ENCODE measurements at regions not wholly inside any gene's neighbourhood (a gene's known extent, or its start where the extent isn't known, plus 50 kb on each side); places are given as distances from the start of the nearest gene placed in this dataset.
"Not testable (repeated sequence)": the region's sequence is repeated elsewhere in the genome, so short reads cannot be mapped to it uniquely, and the experiment has no call there.

DNA sequence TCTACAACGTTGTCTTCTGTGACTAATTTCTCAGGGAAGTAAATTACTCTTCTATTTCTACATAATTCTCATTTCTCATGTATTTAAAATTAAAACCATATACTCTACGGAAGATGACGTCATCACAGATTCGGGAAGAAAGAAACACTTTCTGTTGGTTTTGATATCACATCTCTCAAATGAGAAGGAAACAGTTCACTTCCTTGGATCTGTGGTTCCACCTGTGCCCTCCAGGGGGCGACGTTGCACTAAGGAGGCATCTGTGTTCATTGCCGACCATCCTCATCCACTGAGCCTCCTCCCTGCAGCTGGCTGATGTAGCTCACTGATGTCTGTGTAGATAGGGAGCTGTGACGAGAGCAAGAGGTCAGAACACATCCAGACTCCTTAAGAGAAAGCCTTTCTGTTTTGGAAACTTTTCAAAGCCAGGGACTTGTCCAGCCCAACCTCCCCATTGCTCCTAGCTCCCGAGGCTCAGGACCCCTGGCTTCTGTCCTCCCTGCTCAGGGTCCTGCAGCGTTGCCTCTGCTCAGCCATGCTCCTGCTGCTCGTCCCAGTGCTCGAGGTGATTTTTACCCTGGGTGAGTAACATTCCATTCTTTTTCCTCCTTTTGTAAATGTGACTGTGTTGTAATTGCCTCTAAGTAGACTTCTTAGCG is 172.7 kb upstream of the OR4E1 start:
- no peak for TF ChIP-seq JUND (IDR thresholded peaks at IDR 0.05; ENCODE audit: low read depth)
- in situ Hi-C loops (cut with HindIII; ENCODE audit: low pct_unique_long_range_greater_than_20kb, low sequenced_read_pairs): no loop called here
- peak in 1 of 2 experiments; percentile 27 for DNase-seq (ENCODE audit: low read depth in 1 of 2, low spot score in 1 of 2)

- TF ChIP-seq JUND (IDR thresholded peaks at IDR 0.05; ENCODE audit: low read depth): no peak
- no peak for DNase-seq (ENCODE audit: low read depth in 1 of 2, low spot score in 1 of 2)
- in situ Hi-C loops (cut with HindIII; ENCODE audit: low pct_unique_long_range_greater_than_20kb, low sequenced_read_pairs): no loop called here
Observed at GRCh38 chr14:21840765-21841164, 167.1 kb upstream of the OR4E1 start.

- no peak for TF ChIP-seq JUND (IDR thresholded peaks at IDR 0.05; ENCODE audit: low read depth)
- in situ Hi-C loops (cut with HindIII; ENCODE audit: low pct_unique_long_range_greater_than_20kb, low sequenced_read_pairs): no loop called here
- no peak for DNase-seq (ENCODE audit: low read depth in 1 of 2, low spot score in 1 of 2)
Observed at GRCh38 chr14:21833836-21834235, 160.2 kb upstream of the OR4E1 start.

DNA sequence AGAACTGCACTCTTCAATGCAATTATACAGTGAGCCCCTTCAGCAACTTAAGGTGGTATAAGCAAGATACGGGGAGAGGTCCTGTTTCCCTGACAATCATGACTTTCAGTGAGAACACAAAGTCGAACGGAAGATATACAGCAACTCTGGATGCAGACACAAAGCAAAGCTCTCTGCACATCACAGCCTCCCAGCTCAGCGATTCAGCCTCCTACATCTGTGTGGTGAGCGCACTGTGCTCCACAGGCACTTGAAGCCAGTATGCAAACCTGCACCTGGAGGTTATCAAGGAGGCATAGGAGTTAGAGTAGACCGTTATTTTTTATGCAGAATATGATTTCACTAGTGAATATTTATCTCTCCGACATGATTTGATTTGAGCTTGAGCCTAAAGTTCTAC is 152.2 kb upstream of the OR4E1 start:
- no peak for DNase-seq (ENCODE audit: low read depth in 1 of 2, low spot score in 1 of 2)
- in situ Hi-C loops (cut with HindIII; ENCODE audit: low pct_unique_long_range_greater_than_20kb, low sequenced_read_pairs): no loop called here
- TF ChIP-seq JUND (IDR thresholded peaks at IDR 0.05; ENCODE audit: low read depth): no peak

DNA sequence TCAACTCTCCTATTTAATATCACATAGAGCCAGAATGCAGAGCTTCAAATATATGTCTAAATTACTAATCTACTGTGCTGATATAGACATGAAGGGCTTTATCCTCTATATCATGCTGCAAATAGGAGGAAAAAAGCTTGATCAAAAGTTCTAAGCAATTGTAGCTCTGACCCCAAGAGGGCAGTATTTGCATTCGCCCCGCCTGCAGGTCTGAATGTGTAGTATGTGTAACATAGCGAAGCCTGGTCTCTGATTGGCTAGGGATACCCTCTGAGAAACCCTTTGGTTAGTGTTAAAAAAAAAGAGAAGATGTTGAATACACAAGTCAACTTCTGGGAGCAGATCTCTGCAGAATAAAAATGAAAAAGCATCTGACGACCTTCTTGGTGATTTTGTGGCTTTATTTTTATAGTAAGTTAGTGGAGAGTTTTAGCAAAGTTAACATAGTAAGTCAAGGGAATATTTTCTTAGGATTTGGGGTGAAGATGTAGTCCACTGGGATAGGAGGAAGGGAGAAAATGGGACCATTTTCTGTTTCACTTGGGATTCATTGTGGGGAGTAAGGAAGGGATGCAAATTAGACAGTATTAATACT is 151.6 kb upstream of the OR4E1 start:
- in situ Hi-C loops (cut with HindIII; ENCODE audit: low pct_unique_long_range_greater_than_20kb, low sequenced_read_pairs): no loop called here
- peak; percentile 2 to 31 for DNase-seq (ENCODE audit: low read depth in 1 of 2, low spot score in 1 of 2)
- no peak for TF ChIP-seq JUND (IDR thresholded peaks at IDR 0.05; ENCODE audit: low read depth)

DNA sequence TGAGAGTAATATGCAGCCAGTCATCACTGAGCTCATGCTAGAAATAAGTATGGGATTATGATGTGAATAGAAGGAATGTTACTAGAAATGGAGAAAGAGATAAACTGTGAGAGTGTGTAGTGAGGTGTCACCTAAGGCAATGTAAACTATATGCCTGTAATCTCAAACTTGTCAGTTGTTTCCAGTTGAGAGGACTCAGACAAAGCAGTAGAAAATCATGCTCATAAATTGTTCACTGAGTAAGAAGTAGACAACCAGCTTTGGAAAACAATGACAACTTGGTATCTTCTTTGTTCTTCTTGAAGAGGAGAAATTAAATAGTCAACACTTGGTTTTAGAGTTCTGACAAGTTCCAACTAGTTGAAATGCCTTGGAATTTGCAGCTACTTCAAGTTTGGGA is 148.5 kb upstream of the OR4E1 start:
- no peak for TF ChIP-seq JUND (IDR thresholded peaks at IDR 0.05; ENCODE audit: low read depth)
- DNase-seq (ENCODE audit: low read depth in 1 of 2, low spot score in 1 of 2): no peak
- in situ Hi-C loops (cut with HindIII; ENCODE audit: low pct_unique_long_range_greater_than_20kb, low sequenced_read_pairs): no loop called here

DNA sequence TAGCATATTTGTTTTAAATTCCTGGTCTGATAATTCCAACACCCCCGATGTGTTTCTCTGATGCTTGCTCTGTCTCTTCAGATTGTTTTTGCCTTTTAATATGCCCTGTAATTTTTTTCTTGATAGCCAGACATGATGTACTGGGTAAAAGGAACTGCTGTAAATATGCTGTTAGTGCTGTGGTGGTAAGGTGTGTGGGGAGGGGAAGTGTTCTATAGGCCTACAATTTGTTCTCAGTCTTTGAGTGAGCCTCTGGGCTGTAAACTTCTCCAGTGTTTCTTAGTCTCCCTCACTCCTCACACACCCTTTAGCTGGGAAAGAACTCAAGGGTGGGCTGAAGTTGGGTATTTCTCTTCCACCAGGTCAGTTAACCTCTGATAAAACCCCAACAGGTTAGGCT is 147.0 kb upstream of the OR4E1 start:
- in situ Hi-C loops (cut with HindIII; ENCODE audit: low pct_unique_long_range_greater_than_20kb, low sequenced_read_pairs): no loop called here
- DNase-seq (ENCODE audit: low read depth in 1 of 2, low spot score in 1 of 2): no peak
- TF ChIP-seq JUND (IDR thresholded peaks at IDR 0.05; ENCODE audit: low read depth): no peak

- in situ Hi-C loops (cut with HindIII; ENCODE audit: low pct_unique_long_range_greater_than_20kb, low sequenced_read_pairs); DNase-seq (ENCODE audit: low read depth in 1 of 2, low spot score in 1 of 2): not testable (repeated sequence)
Observed at GRCh38 chr14:21819891-21820290, 146.3 kb upstream of the OR4E1 start.

DNA sequence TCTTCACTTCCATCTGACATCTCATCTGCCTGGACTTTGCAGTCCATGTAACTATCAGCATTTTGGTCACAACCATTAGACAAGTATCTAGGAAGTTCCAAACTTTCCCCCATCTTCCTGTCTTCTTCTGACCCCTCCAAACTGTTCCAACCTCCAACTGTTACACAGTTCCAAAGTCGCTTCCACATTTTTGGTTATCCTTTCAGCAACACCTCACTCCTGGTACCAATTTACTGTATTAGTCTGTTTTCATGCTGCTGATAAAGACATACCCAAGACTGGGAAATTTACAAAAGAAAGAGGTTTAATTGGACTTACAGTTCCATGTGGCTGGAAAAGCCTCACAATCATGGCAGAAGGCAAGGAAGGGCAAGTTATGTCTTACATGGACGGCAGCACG is 143.4 kb upstream of the OR4E1 start:
- in situ Hi-C loops (cut with HindIII; ENCODE audit: low pct_unique_long_range_greater_than_20kb, low sequenced_read_pairs); DNase-seq (ENCODE audit: low read depth in 1 of 2, low spot score in 1 of 2): not testable (repeated sequence)

DNA sequence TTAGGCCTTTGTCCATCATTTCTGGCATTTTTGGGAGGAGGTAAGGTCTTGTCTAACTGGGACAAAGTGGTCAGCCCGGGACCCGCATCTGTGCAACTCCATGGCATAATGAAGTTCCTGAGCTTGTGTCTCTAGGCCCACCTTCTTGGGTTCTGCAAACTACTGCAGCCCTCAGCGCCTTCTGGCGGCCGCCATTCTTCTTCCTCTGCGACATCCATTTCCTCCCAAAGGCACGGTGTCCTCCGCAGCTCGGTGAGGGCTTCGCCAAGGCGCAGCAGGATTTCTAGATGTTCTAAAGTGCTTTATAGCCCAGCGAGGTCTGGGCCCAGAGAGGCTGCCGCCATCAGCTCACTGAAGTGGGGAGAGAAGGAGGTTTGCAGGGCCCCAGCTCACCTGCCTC is 134.4 kb upstream of the OR4E1 start:
- in situ Hi-C loops (cut with HindIII; ENCODE audit: low pct_unique_long_range_greater_than_20kb, low sequenced_read_pairs): no loop called here
- no peak for DNase-seq (ENCODE audit: low read depth in 1 of 2, low spot score in 1 of 2)
- no peak for TF ChIP-seq JUND (IDR thresholded peaks at IDR 0.05; ENCODE audit: low read depth)

DNA sequence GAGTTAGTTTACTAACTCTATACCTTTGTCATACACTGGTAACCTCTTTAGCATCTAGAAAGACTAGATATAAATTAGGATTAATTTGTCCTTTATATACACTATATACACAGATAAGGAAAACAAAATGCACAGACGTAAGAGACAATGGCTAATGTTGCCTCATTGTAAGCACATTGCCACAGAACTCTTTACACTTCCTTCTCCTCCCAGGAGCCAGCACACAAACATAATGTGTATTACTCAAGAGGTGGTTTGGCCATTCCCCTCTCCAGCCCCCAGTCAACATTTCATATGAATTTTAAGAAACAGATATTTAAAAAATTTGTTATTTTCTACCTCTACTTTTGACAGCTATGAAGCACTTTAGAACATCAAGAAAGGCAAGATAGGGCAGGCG is 131.4 kb upstream of the OR4E1 start:
- in situ Hi-C loops (cut with HindIII; ENCODE audit: low pct_unique_long_range_greater_than_20kb, low sequenced_read_pairs): no loop called here
- no peak for DNase-seq (ENCODE audit: low read depth in 1 of 2, low spot score in 1 of 2)
- no peak for TF ChIP-seq JUND (IDR thresholded peaks at IDR 0.05; ENCODE audit: low read depth)

GRCh38 chr14:21802441-21802840 is 128.8 kb upstream of the OR4E1 start:
- no peak for TF ChIP-seq JUND (IDR thresholded peaks at IDR 0.05; ENCODE audit: low read depth)

DNA sequence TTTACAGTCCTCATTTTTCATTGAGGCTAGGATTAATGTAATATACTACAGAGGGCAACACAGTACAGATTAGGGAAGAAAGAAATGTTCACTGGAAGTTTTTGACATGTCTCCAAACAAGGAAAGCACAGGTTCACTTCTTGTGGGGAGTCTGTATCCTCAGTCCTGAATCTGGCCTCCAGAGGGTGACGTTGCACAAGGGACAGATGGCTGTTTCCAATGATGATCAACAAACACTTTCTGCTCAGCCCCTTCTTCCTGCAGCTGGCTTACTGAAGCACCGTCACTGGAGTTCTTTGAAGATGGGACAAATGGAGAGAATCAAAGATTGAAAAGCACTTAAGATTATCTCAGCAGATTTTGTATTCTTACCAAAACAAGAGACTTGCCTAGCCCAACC is 123.3 kb upstream of the OR4E1 start:
- no peak for TF ChIP-seq JUND (IDR thresholded peaks at IDR 0.05; ENCODE audit: low read depth)
- in situ Hi-C loops (cut with HindIII; ENCODE audit: low pct_unique_long_range_greater_than_20kb, low sequenced_read_pairs): no loop called here
- DNase-seq (ENCODE audit: low read depth in 1 of 2, low spot score in 1 of 2): peak in 1 of 2 experiments; percentile 7

More at GRCh38 chr14:21802441-21802840, 128.8 kb upstream of the OR4E1 start:
- in situ Hi-C loops (cut with HindIII; ENCODE audit: low pct_unique_long_range_greater_than_20kb, low sequenced_read_pairs): no loop called here
- no peak for DNase-seq (ENCODE audit: low read depth in 1 of 2, low spot score in 1 of 2)

- no peak for TF ChIP-seq JUND (IDR thresholded peaks at IDR 0.05; ENCODE audit: low read depth)
- in situ Hi-C loops (cut with HindIII; ENCODE audit: low pct_unique_long_range_greater_than_20kb, low sequenced_read_pairs): no loop called here
- no peak for DNase-seq (ENCODE audit: low read depth in 1 of 2, low spot score in 1 of 2)
Observed at GRCh38 chr14:21795456-21795855, 121.8 kb upstream of the OR4E1 start.
